IMR-90 (cell line): ENCODE measurements at regions not wholly inside any gene's neighbourhood (a gene's known extent, or its start where the extent isn't known, plus 50 kb on each side); places are given as distances from the start of the nearest gene placed in this dataset.

Experiments used
- ATAC-seq: fragments of 200-7000 bp; cut with Tn5 transposase; 2 replicates; pipeline ENCODE4 v1.9.1; 2020; ENCODE audit warnings: low read depth, mild to moderate bottlenecking, moderate library complexity
- BruUV-seq: library from RNA; stranded (reverse); fragments of 400-500 nt; replicated peaks from 2 replicates; lab custom pipeline; 2021; lab: Mats Ljungman, UMichigan
- CTCF ChIA-PET: fragments of 300-600 bp; formaldehyde crosslinking; extraction: SDS; loops from one replicate; lab custom pipeline; 2021; ENCODE audit warnings: antibody characterized with exemption; lab: Yijun Ruan, JAX
- POLR2A ChIA-PET: fragments of 300-600 bp; sonication (Branson Sonifier 250); formaldehyde crosslinking; loops from one replicate; lab custom pipeline; 2022; ENCODE audit warnings: antibody characterized with exemption; ENCODE audit not compliant: unreplicated experiment; lab: Charles Lee
- DNase-seq: peaks from one replicate; pipeline ENCODE4 v3.0.0; 2013
- H2AFZ ChIP-seq: replicated peaks from 2 replicates; pipeline ENCODE3; 2013; ENCODE audit warnings: low read length, mild to moderate bottlenecking; ENCODE audit not compliant: poor library complexity
- H2AK5ac ChIP-seq: 2 replicates; pipeline ENCODE4 v1.6.1; 2013; ENCODE audit warnings: low read depth, low read length, inconsistent platforms
- H2AK9ac ChIP-seq: replicated peaks from 2 replicates; pipeline ENCODE3; 2013; ENCODE audit warnings: mild to moderate bottlenecking, low read depth, low read length, moderate library complexity; ENCODE audit not compliant: poor library complexity
- H2BK120ac ChIP-seq: 2 replicates; pipeline ENCODE4 v1.6.1; 2013; ENCODE audit warnings: low read depth, low read length, inconsistent platforms
- H2BK15ac ChIP-seq: 3 replicates; pipeline ENCODE4 v1.6.1; 2013; ENCODE audit warnings: low read depth, low read length, inconsistent platforms
- H2BK20ac ChIP-seq: 2 replicates; pipeline ENCODE4 v1.6.1; 2013; ENCODE audit warnings: low read depth, mild to moderate bottlenecking, inconsistent platforms, low read length, moderate library complexity
- H2BK5ac ChIP-seq: 2 replicates; pipeline ENCODE4 v1.6.1; 2013; ENCODE audit warnings: mild to moderate bottlenecking, low read depth, low read length, inconsistent platforms; ENCODE audit not compliant: poor library complexity, severe bottlenecking
- H3K14ac ChIP-seq: replicated peaks from 2 replicates; pipeline ENCODE4 v1.6.1; 2013; ENCODE audit warnings: low read depth, low read length, inconsistent platforms
- H3K18ac ChIP-seq: 2 replicates; pipeline ENCODE4 v1.6.1; 2013; ENCODE audit warnings: low read depth, low read length, control low read depth
- H3K23ac ChIP-seq: 2 replicates; pipeline ENCODE4 v1.6.1; 2013; ENCODE audit warnings: low read depth, low read length, inconsistent platforms
- H3K27ac ChIP-seq: 2 replicates; pipeline ENCODE4 v1.5.1; 2013; ENCODE audit warnings: mild to moderate bottlenecking, control low read depth, low read length; ENCODE audit not compliant: insufficient read depth
- H3K27me3 ChIP-seq: 2 replicates; pipeline ENCODE4 v1.6.1; 2013; ENCODE audit warnings: low read length; ENCODE audit not compliant: control insufficient read depth, insufficient read depth
- H3K36me3 ChIP-seq: 2 replicates; pipeline ENCODE4 v1.6.1; 2013; ENCODE audit warnings: low read length, mixed read lengths; ENCODE audit not compliant: control insufficient read depth, insufficient read depth
- H3K4ac ChIP-seq: 2 replicates; pipeline ENCODE4 v1.6.1; 2013; ENCODE audit warnings: low read depth, low read length, inconsistent platforms
- H3K4me1 ChIP-seq: 2 replicates; pipeline ENCODE4 v1.6.1; 2013; ENCODE audit warnings: low read length, mixed read lengths; ENCODE audit not compliant: control insufficient read depth, insufficient read depth
- H3K4me2 ChIP-seq: 2 replicates; pipeline ENCODE4 v1.6.1; 2013; ENCODE audit warnings: low read depth, mild to moderate bottlenecking, control low read depth, low read length, moderate library complexity
- H3K4me3 ChIP-seq: 2 replicates; pipeline ENCODE4 v1.5.1; 2013; ENCODE audit warnings: low read depth, mild to moderate bottlenecking, control low read depth, low read length, moderate library complexity; ENCODE audit not compliant: insufficient read depth
- H3K56ac ChIP-seq: 2 replicates; pipeline ENCODE4 v1.6.1; 2013; ENCODE audit warnings: low read length, inconsistent platforms; ENCODE audit not compliant: insufficient read depth; ENCODE audit errors: extremely low read depth
- H3K79me1 ChIP-seq, 2 experiments: 2 replicates each; pipeline ENCODE4 v1.6.1; 2013; ENCODE audit warnings: low read length in 2 of 2, inconsistent platforms in 1 of 2, low read depth in 1 of 2
- H3K9ac ChIP-seq: 2 replicates; pipeline ENCODE4 v1.6.1; 2013; ENCODE audit warnings: low read depth, low read length, control low read depth
- H3K9me1 ChIP-seq: 2 replicates; pipeline ENCODE4 v1.6.1; 2013; ENCODE audit warnings: low read length, inconsistent platforms; ENCODE audit not compliant: insufficient read depth
- H3K9me3 ChIP-seq: 2 replicates; pipeline ENCODE4 v1.6.1; 2013; ENCODE audit warnings: low read length; ENCODE audit not compliant: control insufficient read depth, insufficient read depth
- H4K20me1 ChIP-seq: 2 replicates; pipeline ENCODE4 v1.6.1; 2013; ENCODE audit warnings: low read length, inconsistent platforms; ENCODE audit not compliant: insufficient read depth
- H4K5ac ChIP-seq: 2 replicates; pipeline ENCODE4 v1.6.1; 2013; ENCODE audit warnings: mild to moderate bottlenecking, low read depth, low read length, control low read depth
- H4K8ac ChIP-seq, 2 experiments: 2 replicates each; pipeline ENCODE4 v1.6.1; 2013; ENCODE audit warnings: low read depth in 2 of 2, low read length in 2 of 2, control low read depth in 1 of 2, inconsistent platforms in 1 of 2
- H4K91ac ChIP-seq: 2 replicates; pipeline ENCODE4 v1.6.1; 2013; ENCODE audit warnings: low read depth, low read length, inconsistent platforms; ENCODE audit not compliant: insufficient read depth
- BHLHE40 ChIP-seq: fragments of 150-350 bp; IDR thresholded peaks from 2 replicates; pipeline ENCODE4 v1.6.1; 2016; ENCODE audit warnings: mild to moderate bottlenecking, low read depth, low read length
- RAD21 ChIP-seq: IDR thresholded peaks from 2 replicates; pipeline ENCODE4 v1.6.1; 2012; ENCODE audit warnings: low read length, improper control_type of control experiment
- RFX5 ChIP-seq: IDR thresholded peaks from 2 replicates; pipeline ENCODE4 v1.8.0; 2012; ENCODE audit warnings: low read depth, mild to moderate bottlenecking, low read length, moderate library complexity
- WGBS, 2 experiments: methylation state at CpG; one replicate each; pipeline versions ENCODE4 v1.1.5 to v1.1.7; 2013; ENCODE audit warnings: missing lambda C conversion rate in 2 of 2; ENCODE audit not compliant: insufficient read length in 1 of 2; ENCODE audit errors: extremely low coverage in 2 of 2; 5-methylcytosine and 5-hydroxymethylcytosine counted together
- dilution Hi-C: fragments of 300-500 bp; cut with HindIII; formaldehyde crosslinking; loops from one replicate; pipeline ENCODE4 v1.14.3; 2018; ENCODE audit warnings: low sequenced_read_pairs; ENCODE audit not compliant: unreplicated experiment
- in situ Hi-C: fragments of 300-500 bp; cut with MboI; formaldehyde crosslinking; loops from 3 replicates; pipeline ENCODE4 v1.14.3; 2019; ENCODE audit warnings: low sequenced_read_pairs, inconsistent platforms, mixed read lengths
- intact Hi-C: fragments of 100-400 bp; cut with micrococcal nuclease; formaldehyde crosslinking; loops from 2 replicates; pipeline ENCODE4 v1.10.0; 2022
- TF ChIP-seq, protein P1 (sequence below): fragments of 150-350 bp; IDR thresholded peaks from 2 replicates; pipeline ENCODE4 v1.6.1; 2016; ENCODE audit warnings: low read depth, mild to moderate bottlenecking, low read length, moderate library complexity, borderline replicate concordance

DNA sequence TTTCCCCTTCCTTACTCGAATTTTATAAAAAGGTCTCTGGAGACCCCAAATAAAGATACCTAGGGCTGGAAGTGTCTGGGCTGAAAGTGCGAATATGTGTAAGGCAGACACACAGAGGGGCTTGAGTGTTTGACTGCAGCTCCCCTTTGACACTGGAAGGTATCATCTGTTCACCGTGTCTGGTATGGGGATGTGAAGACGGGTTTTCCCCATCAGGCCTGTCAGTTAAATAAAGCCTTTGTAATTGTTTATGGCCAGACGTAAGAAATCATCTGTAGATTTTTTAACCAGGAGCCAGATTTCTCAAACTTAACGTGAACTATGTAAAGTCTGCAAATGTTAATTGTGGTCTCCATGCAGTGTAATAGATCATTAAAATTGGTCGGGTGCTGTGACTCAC lies 1173.4 kb downstream of the AMY1C start:
- H3K27ac ChIP-seq: no peak overlapping the region
- DNase-seq (no peak), ATAC-seq (no peak)
- H2BK15ac ChIP-seq: no peak overlapping the region
- no peak overlapping the region for H3K9ac ChIP-seq
- no peak overlapping the region for H4K91ac ChIP-seq
- ChIA-PET CTCF (no interaction called here), POLR2A (no interaction called here)
- dilution Hi-C loops: no loop called here
- no peak overlapping the region for H3K56ac ChIP-seq
- no peaks in the 10 kb centered on the region for H4K20me1 ChIP-seq
- H3K4me2 ChIP-seq: no peak overlapping the region
- no peak overlapping the region for H3K23ac ChIP-seq
- H2AK9ac ChIP-seq: no peak overlapping the region
- H4K5ac ChIP-seq: no peak overlapping the region
- no peaks in the 10 kb centered on the region for H3K36me3 ChIP-seq
- no peaks in the 10 kb centered on the region for H3K27me3 ChIP-seq
- TF ChIP-seq, protein P1, sequence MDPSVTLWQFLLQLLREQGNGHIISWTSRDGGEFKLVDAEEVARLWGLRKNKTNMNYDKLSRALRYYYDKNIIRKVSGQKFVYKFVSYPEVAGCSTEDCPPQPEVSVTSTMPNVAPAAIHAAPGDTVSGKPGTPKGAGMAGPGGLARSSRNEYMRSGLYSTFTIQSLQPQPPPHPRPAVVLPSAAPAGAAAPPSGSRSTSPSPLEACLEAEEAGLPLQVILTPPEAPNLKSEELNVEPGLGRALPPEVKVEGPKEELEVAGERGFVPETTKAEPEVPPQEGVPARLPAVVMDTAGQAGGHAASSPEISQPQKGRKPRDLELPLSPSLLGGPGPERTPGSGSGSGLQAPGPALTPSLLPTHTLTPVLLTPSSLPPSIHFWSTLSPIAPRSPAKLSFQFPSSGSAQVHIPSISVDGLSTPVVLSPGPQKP: no peak
- TF ChIP-seq RFX5: no peak
- TF ChIP-seq BHLHE40: no peak
- TF ChIP-seq RAD21: no peak
- no peak overlapping the region for H3K14ac ChIP-seq
- intact Hi-C loops: no loop called here
- no peak overlapping the region for H2AK5ac ChIP-seq
- H2BK5ac ChIP-seq: no peak overlapping the region
- H4K8ac ChIP-seq: no peak overlapping the region
- no peak overlapping the region for H2BK20ac ChIP-seq
- no peak overlapping the region for H3K4ac ChIP-seq
- in situ Hi-C loops: no loop called here
- no peak overlapping the region for H3K18ac ChIP-seq
- WGBS, 2 experiments: no CpG with 5 or more reads among the region's 7 CpGs
- H3K9me3 ChIP-seq: peaks cover 5% of the 10 kb centered on the region; the same call in 1 of the 2 replicates
- BruUV-seq: no TSS peak
- H3K9me1 ChIP-seq: no peaks in the 10 kb centered on the region
- no peak overlapping the region for H3K4me3 ChIP-seq
- H2BK120ac ChIP-seq: no peak overlapping the region
- no peaks in the 10 kb centered on the region for H3K4me1 ChIP-seq
- H3K79me1 ChIP-seq: no peaks in the 10 kb centered on the region
- no peak overlapping the region for H2AFZ ChIP-seq
